ENCODE measurements at regions not wholly inside any gene's neighbourhood (a gene's known extent, or its start where the extent isn't known, plus 50 kb on each side); places are given as distances from the start of the nearest gene placed in this dataset.

DNA sequence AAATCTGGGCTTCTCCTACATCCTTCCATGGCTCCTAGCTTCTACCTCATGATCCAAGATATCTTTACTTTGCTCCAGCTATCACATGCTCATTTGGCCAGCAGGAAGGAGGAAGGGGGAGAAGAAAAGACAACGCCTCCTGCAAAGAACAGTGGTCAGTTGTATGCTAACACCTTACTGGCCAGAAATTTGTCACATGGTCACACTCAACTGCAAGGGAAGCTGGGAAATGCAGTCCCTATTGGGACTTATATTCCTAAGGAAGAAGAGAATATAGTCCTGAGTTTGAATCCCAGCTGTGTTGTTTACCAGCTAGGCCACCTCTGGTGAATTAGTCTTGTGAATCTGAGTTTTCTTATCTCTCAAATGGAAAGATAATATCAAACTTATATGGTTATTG is 272.0 kb downstream of the BLID start:
- H4K20me1 ChIP-seq (ENCODE audit: insufficient read depth): no peaks in the 10 kb centered on the region
- no peaks in the 10 kb centered on the region for H3K9me2 ChIP-seq (ENCODE audit: insufficient read depth, low read length)
- H3K9me3 ChIP-seq (ENCODE audit: low read length): no peaks in the 10 kb centered on the region
- no peak overlapping the region for H3K4me3 ChIP-seq (ENCODE audit: low read length)
- H3K27me3 ChIP-seq (ENCODE audit: insufficient read depth, low read depth, low read length): no peaks in the 10 kb centered on the region
- H3K79me2 ChIP-seq (replicated peaks; ENCODE audit: insufficient read depth, low read length): no peaks in the 10 kb centered on the region
- H3K9ac ChIP-seq (ENCODE audit: low read length): no peak overlapping the region
- no peak overlapping the region for H3K27ac ChIP-seq (ENCODE audit: low read length)
- no peaks in the 10 kb centered on the region for H3F3A ChIP-seq (ENCODE audit: insufficient read depth, low read length, poor library complexity, severe bottlenecking)
- no peak overlapping the region for H3K4me2 ChIP-seq (ENCODE audit: low read length)
- H3K36me3 ChIP-seq (ENCODE audit: insufficient read depth, low read length): no peaks in the 10 kb centered on the region
- TF ChIP-seq EP300 (conservative IDR thresholded peaks at IDR 0.05; ENCODE audit: poor library complexity, severe bottlenecking): no peak
- TF ChIP-seq, protein P1, sequence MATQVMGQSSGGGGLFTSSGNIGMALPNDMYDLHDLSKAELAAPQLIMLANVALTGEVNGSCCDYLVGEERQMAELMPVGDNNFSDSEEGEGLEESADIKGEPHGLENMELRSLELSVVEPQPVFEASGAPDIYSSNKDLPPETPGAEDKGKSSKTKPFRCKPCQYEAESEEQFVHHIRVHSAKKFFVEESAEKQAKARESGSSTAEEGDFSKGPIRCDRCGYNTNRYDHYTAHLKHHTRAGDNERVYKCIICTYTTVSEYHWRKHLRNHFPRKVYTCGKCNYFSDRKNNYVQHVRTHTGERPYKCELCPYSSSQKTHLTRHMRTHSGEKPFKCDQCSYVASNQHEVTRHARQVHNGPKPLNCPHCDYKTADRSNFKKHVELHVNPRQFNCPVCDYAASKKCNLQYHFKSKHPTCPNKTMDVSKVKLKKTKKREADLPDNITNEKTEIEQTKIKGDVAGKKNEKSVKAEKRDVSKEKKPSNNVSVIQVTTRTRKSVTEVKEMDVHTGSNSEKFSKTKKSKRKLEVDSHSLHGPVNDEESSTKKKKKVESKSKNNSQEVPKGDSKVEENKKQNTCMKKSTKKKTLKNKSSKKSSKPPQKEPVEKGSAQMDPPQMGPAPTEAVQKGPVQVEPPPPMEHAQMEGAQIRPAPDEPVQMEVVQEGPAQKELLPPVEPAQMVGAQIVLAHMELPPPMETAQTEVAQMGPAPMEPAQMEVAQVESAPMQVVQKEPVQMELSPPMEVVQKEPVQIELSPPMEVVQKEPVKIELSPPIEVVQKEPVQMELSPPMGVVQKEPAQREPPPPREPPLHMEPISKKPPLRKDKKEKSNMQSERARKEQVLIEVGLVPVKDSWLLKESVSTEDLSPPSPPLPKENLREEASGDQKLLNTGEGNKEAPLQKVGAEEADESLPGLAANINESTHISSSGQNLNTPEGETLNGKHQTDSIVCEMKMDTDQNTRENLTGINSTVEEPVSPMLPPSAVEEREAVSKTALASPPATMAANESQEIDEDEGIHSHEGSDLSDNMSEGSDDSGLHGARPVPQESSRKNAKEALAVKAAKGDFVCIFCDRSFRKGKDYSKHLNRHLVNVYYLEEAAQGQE (IDR thresholded peaks at IDR 0.05; ENCODE audit: borderline replicate concordance): no peak
- TF ChIP-seq SMC3 (conservative IDR thresholded peaks at IDR 0.05; ENCODE audit: poor library complexity): no peak
- no peak for TF ChIP-seq TAF1 (IDR thresholded peaks at IDR 0.05; ENCODE audit: low read depth)
- no peak for TF ChIP-seq RAD21 (conservative IDR thresholded peaks at IDR 0.05)
- no peak for TF ChIP-seq EZH2 (IDR thresholded peaks at IDR 0.05; ENCODE audit: borderline replicate concordance, insufficient read depth, low read length, poor library complexity, severe bottlenecking)
- H2AFZ ChIP-seq (ENCODE audit: low read depth, low read length): no peak overlapping the region

DNA sequence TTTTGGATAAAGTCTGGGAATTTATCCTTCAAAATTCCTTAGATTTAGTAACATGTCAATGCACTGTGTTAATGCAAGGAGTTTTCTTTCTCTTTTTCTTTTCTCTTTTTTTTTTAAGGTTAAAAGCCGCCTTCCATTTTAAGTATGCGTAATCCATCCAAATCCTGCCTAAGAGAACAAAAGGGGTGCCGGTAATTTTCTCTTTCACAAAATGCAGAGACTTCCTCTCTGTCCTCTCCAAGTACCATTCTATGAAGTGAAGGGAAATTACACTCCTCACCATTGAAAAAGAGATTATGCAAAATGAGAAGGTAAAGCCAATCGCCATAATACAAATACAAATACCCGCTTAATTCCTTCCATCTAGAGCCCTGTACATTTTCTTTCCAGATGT is 273.8 kb downstream of the BLID start:
- Histone ChIP-seq H3F3A (ENCODE audit: insufficient read depth, low read length, poor library complexity, severe bottlenecking) (no peaks in the 10 kb centered on the region), H4K20me1 (ENCODE audit: insufficient read depth) (no peaks in the 10 kb centered on the region), H3K9me3 (ENCODE audit: low read length) (no peaks in the 10 kb centered on the region), H3K4me2 (ENCODE audit: low read length) (no peak overlapping the region), H2AFZ (ENCODE audit: low read depth, low read length) (no peak overlapping the region), H3K27me3 (ENCODE audit: insufficient read depth, low read depth, low read length) (no peaks in the 10 kb centered on the region), H3K27ac (ENCODE audit: low read length) (no peak overlapping the region), H3K9me2 (ENCODE audit: insufficient read depth, low read length) (no peaks in the 10 kb centered on the region), H3K36me3 (ENCODE audit: insufficient read depth, low read length) (no peaks in the 10 kb centered on the region), H3K79me2 (replicated peaks; ENCODE audit: insufficient read depth, low read length) (no peaks in the 10 kb centered on the region), H3K4me3 (ENCODE audit: low read length) (no peak overlapping the region), H3K9ac (ENCODE audit: low read length) (no peak overlapping the region)
- no peak for TF ChIP-seq TAF1 (IDR thresholded peaks at IDR 0.05; ENCODE audit: low read depth)
- TF ChIP-seq EP300 (conservative IDR thresholded peaks at IDR 0.05; ENCODE audit: poor library complexity, severe bottlenecking): no peak
- TF ChIP-seq, protein P1 (IDR thresholded peaks at IDR 0.05; ENCODE audit: borderline replicate concordance): no peak
- TF ChIP-seq MXI1 (conservative IDR thresholded peaks at IDR 0.05; ENCODE audit: poor library complexity, severe bottlenecking): no peak
- TF ChIP-seq, protein P2, sequence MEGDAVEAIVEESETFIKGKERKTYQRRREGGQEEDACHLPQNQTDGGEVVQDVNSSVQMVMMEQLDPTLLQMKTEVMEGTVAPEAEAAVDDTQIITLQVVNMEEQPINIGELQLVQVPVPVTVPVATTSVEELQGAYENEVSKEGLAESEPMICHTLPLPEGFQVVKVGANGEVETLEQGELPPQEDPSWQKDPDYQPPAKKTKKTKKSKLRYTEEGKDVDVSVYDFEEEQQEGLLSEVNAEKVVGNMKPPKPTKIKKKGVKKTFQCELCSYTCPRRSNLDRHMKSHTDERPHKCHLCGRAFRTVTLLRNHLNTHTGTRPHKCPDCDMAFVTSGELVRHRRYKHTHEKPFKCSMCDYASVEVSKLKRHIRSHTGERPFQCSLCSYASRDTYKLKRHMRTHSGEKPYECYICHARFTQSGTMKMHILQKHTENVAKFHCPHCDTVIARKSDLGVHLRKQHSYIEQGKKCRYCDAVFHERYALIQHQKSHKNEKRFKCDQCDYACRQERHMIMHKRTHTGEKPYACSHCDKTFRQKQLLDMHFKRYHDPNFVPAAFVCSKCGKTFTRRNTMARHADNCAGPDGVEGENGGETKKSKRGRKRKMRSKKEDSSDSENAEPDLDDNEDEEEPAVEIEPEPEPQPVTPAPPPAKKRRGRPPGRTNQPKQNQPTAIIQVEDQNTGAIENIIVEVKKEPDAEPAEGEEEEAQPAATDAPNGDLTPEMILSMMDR (IDR thresholded peaks at IDR 0.05; ENCODE audit: poor library complexity, severe bottlenecking): no peak
- TF ChIP-seq EZH2 (IDR thresholded peaks at IDR 0.05; ENCODE audit: borderline replicate concordance, insufficient read depth, low read length, poor library complexity, severe bottlenecking): no peak
- no peak for TF ChIP-seq RAD21 (conservative IDR thresholded peaks at IDR 0.05)

Data from neural cell (in vitro differentiated cells).